T-helper 17 cell (primary cell): ENCODE measurements at regions not wholly inside any gene's neighbourhood (a gene's known extent, or its start where the extent isn't known, plus 50 kb on each side); places are given as distances from the start of the nearest gene placed in this dataset.

Source experiments
- ATAC-seq: fragments of 150-1000 bp; cut with Tn5 transposase; 2 replicates; pipeline ENCODE4 v1.10.0; 2021; ENCODE audit warnings: mild to moderate bottlenecking, moderate library complexity
- DNase-seq, 3 donors: peaks; one replicate each; pipeline versions ENCODE4 v3.0.0 to v3.0.0-alpha.2; 2020 to 2021
- H3K9me3 ChIP-seq: one replicate; pipeline ENCODE4 v1.7.0; 2013; ENCODE audit warnings: low read length, mild to moderate bottlenecking; ENCODE audit not compliant: control insufficient read depth, poor library complexity, severe bottlenecking
- H3K27ac Mint-ChIP-seq: one replicate; pipeline ENCODE4 v1.8.0; 2022; ENCODE audit warnings: mild to moderate bottlenecking, moderate library complexity, mixed read lengths
- H3K27me3 Mint-ChIP-seq: one replicate; pipeline ENCODE4 v1.8.0; 2022; ENCODE audit warnings: mixed read lengths
- H3K36me3 Mint-ChIP-seq: one replicate; pipeline ENCODE4 v1.8.0; 2022; ENCODE audit warnings: low read depth, mixed read lengths
- H3K4me1 Mint-ChIP-seq: one replicate; pipeline ENCODE4 v1.8.0; 2022; ENCODE audit warnings: mild to moderate bottlenecking, mixed read lengths
- H3K4me3 Mint-ChIP-seq: one replicate; pipeline ENCODE4 v1.8.0; 2022; ENCODE audit warnings: mild to moderate bottlenecking, moderate library complexity, mixed read lengths

DNA sequence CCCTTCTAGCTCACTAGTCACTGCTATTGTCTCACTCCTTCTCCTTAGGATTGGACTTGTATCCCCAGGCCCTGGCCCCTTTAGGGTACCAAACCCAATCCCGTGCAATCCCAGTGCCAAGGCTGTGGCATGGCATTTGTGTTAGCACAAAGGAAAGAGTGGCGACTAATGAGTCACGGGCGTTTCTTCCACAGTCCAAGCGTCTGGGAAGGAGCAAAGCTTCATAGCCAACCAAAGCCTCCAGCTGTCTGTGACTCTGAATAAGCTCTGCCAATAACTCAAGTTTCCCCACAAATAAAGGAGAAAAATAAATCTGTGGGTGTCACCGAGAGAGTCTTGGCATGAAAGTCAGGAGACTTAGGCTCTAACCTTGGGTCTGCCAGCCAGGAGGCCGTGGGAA lies 54.6 kb upstream of the COX10 start:
- ATAC-seq (no peak), DNase-seq (no peak)
- Mint-ChIP-seq H3K27ac (no peak overlapping the region), H3K4me1 (peaks cover 7% of the 10 kb centered on the region), H3K36me3 (peaks cover 2% of the 10 kb centered on the region), H3K27me3 (peaks cover 7% of the 10 kb centered on the region), H3K4me3 (no peak overlapping the region)
- H3K9me3 ChIP-seq: no peaks in the 10 kb centered on the region

DNA sequence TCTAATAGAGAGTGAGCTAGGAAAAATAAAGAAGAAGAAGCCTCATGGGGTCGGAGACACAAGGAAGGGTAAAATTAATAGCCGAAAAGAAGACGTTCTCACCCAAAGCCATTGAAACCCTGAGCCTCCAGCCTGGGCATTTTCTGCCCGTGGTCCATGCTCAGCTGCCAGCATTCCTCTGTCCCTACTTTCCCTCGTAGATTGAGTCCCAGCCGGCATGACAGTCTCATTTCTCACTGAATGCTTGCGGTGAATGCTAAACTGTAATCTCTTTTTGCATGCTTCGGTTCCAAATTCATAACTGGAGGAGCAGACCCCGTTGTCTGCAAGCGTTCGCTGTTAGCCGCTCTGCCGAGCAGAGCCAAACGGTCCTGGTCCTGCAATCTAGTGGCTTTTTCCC lies 54.0 kb upstream of the COX10 start:
- no peak for ATAC-seq
- H3K4me1 Mint-ChIP-seq: peaks cover 7% of the 10 kb centered on the region
- H3K4me3 Mint-ChIP-seq: no peak overlapping the region
- peaks cover 7% of the 10 kb centered on the region for H3K27me3 Mint-ChIP-seq
- no peak overlapping the region for H3K27ac Mint-ChIP-seq
- DNase-seq: no peak
- peaks cover 2% of the 10 kb centered on the region for H3K36me3 Mint-ChIP-seq
- H3K9me3 ChIP-seq: no peaks in the 10 kb centered on the region

DNA sequence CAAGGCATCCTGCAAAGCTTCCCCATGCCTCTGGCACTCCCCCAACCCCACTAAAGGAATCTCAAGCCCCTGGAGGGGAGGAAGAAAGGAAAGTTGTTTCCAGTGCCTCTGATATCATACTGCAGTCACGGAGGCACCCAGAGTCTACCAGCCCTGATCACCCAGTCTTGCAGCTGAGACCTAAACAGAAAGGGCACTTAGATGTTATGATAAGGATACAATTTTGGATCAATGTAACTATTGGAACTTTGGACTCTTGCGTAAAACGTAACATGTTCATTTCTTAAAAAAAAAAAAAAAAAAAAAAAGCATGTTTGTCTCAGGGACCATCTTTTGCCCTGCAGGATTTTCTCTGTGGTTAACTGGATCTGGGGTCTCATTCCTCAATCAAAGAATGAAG lies 52.4 kb upstream of the COX10 start:
- peaks cover under 1% of the 10 kb centered on the region for H3K27me3 Mint-ChIP-seq
- DNase-seq (no peak), ATAC-seq (no peak)
- no peak overlapping the region for H3K4me3 Mint-ChIP-seq
- no peak overlapping the region for H3K27ac Mint-ChIP-seq
- peaks cover 2% of the 10 kb centered on the region for H3K36me3 Mint-ChIP-seq
- peaks cover 5% of the 10 kb centered on the region for H3K4me1 Mint-ChIP-seq
- H3K9me3 ChIP-seq: no peaks in the 10 kb centered on the region

DNA sequence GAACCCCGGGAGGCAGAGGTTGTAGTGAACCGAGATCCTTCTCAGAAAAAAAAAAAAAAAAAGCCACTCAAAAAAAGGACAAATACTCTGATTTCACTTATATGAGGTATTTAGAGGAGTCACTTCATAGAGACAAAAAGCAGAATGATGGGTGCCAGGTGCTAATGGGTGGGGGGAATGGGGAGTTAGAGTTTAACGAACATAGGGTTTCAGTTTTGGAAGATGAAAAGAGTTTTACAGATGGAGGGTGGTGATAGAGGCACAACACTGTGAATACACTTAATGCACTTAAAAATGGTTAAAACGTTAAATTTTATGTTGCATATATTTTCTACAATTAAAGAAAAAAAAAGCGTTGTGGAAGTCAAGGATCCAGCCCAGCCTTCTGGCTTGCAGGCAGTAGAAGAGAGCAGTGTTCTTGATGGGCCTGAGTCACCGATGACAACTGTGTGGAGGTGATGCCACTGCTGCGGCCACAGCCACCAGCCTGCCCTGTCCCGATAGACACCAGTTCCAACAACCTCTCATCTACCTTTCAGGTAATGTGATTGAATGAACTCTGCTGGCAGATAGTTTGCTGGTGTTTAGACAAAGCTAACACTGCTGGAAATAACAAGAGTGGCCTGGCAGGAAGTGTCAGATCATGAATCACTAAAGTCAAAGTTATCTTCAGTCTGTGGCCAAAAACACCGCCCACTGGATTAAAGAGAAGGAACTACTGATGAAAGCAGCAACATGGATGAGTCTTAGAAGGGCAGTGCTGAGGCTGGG lies 49.9 kb upstream of the COX10 start:
- DNase-seq: no peak
- Mint-ChIP-seq H3K4me1 (peaks cover 5% of the 10 kb centered on the region), H3K27me3 (no peaks in the 10 kb centered on the region), H3K36me3 (peaks cover 2% of the 10 kb centered on the region), H3K27ac (no peak overlapping the region), H3K4me3 (peak overlapping the region; percentile 1)
- no peaks in the 10 kb centered on the region for H3K9me3 ChIP-seq
- no peak for ATAC-seq
